Superior temporal gyrus (tissue), 1 donor: ENCODE measurements at regions not wholly inside any gene's neighbourhood (a gene's known extent, or its start where the extent isn't known, plus 50 kb on each side); places are given as distances from the start of the nearest gene placed in this dataset.
"Not testable (repeated sequence)": the region's sequence is repeated elsewhere in the genome, so short reads cannot be mapped to it uniquely, and the experiment has no call there.

Experiments
- DNase-seq: peaks from one replicate; pipeline ENCODE4 v3.0.0-alpha.2; 2016; ENCODE audit errors: extremely low spot score

DNA sequence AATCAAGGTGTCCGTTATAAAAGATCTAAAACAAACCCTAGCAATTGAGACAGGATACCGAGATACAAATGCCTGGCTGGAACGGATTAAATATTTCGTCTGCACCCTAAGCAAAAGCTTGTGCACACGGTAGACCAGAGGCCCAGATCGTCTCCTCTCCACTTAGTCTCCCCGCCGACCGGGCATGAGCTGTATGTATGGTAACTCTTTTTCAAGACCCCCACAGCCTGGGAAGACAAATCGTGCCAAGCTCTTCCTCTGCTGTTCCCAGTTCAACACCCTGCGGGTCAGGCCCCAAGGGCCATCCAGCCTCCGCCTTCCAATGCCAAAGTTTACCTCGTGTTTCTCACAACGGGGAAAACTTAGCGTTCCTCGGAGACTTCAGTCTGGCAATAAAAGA lies 285.7 kb upstream of the GALNT17 start:
- no peak for DNase-seq

DNA sequence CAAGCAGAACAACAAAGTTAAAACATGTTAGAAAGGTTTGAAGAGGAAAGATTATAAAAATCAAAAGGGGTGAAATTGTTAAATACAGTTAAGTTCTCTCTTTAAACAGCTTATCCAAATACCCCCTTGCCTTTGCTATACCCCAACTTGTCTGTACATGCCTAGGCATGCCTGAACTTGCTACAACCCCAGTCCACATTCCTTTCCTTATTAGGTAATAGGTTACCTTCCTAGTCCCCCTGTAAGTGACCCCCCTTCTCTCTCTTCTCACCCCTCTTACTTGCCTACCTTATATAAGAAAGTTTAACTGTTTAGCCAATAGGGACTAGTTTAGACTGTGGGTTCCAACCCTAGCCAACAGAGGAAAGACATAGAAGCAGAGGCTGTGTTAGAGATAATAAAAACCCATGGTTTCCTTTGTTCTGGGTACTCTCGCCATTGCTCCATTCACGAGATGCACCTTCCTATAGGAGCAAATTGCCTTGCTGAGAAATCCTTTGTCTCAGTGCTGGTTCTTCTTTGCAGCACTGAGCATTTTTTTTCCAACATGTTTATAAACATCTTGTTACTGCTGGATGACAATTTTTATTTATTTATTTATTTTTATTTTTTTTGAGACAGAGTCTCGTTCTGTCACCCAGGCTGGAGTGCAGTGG lies 282.2 kb upstream of the GALNT17 start:
- DNase-seq, result no peak

DNA sequence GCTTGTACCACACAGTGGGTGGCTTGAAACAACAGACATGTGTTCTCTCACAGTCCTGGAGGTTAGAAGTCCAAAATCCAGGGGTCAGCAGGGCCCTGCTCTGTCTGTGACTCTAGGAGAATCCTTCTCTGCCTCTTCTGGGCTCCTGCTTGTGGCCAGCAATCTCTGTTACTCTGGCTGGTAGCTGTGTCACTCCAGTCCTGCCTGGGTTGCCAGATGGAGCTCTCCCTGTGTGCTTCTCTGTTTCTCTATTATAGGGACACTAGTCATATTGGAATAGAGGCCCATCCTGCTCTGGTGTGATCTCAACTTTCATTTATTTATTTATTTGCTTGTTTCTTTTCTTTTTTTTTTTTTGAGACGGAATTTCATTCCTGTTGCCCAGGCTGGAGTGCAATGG lies 276.6 kb upstream of the GALNT17 start:
- DNase-seq, result no peak

DNA sequence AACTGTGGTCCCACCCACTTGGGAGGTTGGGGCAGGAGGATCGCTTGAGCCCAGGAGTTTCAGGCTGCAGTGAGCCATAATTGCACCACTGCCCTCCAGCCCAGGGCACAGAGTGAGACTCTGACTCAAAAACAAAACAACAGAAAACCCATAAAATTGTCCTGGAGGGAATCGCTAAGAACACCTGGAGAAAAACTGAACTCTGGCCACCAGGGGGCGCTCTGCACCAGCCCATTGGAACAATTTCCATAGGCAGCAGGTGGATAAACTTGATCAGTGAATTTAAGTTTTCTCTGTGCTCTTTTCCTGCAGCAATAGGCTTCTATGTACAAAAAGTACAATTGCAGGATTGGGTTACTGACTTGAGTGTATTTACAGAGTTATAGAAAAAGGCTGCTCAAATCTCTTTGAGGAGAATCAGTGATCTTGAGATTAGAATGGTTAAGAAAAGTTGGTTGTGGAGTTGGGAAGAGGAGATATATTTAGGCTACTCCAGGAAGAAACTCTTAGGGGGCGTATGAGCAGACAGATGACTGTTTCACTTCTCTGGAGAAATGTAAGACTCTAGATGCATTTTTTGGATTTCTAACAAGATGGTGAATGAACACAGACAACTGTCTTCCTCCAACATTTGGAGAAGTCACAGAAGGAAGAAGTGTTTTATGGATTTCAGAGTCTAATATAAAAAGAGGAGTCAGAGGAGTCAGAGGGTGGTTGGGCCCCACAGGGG lies 274.9 kb upstream of the GALNT17 start:
- DNase-seq, result peak; percentile 90

DNA sequence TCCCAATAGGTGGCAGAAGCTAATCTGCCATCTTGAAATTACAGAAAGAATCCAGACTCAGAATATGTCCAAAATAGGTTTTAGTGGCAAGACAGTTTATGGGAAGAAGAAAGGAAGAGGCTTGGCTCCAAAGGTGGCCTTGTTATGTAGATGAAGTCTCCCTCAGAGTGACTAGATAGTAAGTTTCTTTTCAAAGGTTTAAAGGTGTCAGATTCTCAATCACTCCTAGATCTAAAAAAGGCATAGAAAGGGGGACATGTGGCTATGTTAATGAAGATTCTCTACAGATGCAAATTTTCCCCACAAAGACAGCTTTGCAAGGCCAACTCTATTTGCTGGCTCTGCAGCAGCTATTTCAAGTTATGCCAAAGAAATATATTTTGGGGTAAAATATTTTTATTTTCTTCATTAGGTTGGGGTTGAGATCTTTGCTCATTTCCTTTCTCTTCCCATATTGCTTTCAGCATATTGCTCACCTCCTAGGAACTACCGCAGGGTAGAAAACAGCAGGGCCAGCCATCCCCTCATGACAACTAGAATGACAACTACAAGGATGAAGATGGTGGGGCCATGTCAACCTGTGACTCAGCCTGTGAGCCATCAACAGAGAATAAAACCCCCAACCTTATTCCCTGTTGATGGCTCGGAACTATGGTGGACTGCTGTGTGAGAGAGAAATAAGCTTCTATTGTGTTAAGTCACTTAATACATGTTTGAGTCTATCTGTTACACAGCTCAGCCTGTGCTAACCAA lies 274.0 kb upstream of the GALNT17 start:
- DNase-seq, result no peak

DNA sequence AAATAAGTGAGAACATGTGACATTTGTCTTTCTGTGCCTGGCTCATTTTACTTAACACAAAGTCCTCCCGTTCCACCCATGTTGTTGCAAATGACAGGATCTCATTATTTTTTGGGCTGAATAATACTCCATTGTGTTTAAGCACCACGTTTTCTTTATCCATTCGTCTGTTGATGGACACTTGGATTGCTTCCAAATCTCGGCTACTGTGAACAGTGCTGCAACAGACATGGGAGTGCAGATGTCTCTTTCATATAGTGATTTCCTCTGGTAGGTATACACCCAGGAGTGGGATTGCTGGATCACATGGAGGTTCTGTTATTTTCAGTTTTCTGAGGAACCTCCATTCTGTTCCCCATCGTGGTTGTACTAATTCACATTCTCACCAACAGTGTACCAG lies 264.4 kb upstream of the GALNT17 start:
- DNase-seq, result no peak

DNA sequence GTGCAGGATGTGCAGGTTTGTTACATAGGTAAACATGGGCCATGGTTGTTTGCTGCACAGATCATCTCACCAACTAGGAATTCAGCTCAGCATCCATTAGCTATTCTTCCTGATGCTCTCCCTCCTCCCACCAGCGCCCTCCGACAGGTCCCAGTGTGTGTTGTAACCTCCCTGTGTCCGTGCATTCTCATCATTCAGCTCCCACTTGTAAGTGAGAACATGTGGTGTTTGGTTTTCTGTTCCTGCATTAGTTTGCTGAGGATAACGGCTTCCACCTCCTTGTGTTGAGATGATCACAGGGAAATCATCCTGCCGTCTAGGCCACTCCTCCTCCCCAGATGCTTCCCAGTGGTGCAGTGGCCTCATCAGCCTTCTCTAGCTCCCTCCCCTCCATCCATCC lies 261.6 kb upstream of the GALNT17 start:
- no peak for DNase-seq

DNA sequence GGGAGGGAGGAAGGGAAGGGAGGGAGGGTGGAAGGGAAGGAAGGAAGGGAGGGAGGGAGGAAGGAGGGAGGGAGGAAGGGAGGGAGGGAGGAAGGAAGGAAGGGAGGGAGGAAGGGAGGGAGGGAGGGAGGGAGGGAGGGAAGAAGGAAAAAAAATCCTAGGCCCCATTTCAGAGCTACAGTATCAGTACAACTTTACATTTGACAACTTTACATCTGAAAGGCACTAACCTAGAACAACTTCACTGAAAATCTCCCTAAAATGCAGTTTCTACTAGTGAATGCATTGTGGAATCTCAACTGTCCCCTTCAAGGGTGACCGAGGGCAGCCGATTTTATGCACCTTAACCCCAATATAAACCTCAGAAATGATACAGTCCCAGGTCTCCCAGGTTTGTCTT lies 259.8 kb upstream of the GALNT17 start:
- no peak for DNase-seq

DNA sequence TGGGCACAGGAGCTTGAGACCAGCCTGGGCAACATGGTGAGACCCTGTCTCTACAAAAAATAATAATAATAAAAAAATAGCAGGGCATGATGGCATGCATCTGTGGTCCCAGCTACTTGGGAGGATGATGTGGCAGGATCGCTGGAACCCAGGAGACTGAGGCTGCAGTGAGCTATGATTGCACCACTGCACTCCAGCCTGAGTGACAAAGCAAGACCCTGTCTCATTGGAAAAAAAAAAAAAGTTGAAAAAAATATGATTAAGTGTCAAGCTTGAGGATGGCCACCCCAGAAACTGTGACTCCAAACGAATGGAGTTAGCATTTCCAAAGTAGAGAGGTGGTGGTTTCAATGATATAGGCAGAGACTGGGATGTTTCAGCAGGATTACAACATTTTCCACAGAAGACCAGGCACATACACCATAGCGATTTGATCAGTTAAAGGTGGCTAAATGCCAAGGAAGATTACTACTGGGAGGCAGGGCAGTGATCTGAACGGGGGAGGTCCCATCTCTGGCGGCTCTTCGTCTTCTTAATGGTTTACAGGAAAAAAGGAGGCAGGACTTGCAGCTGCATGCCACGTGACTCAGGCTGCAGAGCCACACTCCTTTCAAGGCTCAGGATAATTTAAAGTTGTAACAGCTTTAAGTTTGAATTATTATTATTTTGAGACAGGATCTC lies 250.6 kb upstream of the GALNT17 start:
- no peak for DNase-seq

DNA sequence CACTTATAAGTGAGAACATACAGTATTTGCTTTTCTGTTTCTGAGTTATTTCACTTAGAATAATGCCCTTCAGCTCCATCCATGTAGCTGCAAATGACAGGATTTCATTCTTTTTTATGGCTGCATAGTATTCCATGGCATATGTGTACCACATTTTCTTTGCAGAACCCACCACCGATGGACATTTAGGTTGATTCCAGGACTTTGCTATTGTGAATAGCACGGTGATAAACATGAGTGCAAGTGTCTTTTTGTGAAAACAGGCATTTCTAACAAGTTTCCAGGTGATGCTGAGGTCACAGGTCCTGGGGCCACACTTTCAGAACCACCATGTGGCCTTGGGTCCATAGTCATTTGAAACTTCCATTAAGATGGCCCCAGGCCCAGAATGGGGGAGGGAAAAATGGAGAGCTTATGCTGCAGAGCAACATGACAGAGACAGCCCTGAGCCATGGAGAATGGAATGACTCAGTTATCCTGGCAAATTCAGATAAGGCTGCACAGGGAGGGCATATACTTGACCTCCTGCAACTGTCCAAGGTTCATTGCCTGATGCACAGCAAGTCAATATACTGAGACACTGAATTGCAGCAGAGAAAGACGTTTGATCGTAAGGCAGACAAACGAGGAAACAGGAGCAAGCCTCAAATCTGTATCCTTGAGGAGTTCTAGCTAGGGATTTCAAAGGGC lies 248.0 kb upstream of the GALNT17 start:
- DNase-seq, result no peak

DNA sequence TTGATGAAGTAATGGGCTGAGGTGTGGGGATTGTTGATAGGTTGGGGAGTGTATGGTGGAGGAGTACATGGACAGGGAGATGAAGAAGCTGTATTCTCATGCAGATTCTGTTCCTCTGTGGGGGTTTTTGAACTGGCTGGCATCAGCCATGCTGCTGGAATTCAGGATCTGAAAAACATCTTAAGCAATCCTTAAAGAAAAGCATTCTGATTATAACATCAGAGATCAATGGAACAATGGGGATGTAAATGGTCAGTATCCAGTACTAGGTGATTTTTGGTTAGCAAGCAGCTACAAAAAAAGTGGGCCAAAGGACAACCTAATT lies 247.5 kb upstream of the GALNT17 start:
- no peak for DNase-seq

DNA sequence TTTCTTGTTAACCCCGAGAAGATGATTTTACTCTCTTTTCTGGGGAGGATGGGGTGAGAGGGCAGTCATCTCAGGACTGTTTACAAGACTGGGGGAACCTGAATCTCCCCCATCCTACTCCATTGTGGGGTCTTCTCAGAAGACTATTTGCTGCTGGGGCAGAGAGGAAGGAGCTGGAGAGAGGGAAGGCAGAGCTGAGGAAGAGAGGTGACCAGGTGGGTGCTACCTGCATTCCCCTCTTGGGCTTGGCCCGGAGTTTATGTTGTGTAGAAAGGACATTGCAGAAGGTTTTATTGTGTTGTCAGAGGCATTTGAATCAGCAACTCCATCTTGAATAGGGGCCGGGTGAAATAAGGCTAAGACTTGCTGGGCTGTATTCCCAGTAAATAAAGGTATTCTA lies 247.1 kb upstream of the GALNT17 start:
- no peak for DNase-seq

DNA sequence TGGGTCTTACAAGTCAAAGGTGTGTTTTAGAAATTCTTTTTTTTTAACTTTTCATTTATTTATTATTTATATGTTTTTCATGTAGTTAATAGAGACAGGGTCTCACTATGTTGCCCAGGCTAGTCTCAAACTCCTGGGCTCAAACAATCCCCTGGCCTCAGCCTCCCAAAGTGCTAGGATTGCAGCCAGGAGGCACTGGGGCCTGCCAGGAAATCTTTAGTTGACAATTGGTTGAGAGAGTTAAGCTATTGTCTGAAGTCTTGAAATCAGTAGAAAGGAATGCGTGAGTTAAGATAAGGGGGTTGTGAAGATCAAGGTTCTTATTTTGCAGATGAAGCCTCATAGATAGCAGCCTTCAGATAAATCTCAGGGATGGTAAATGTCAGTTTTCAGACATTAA lies 245.4 kb upstream of the GALNT17 start:
- no peak for DNase-seq

DNA sequence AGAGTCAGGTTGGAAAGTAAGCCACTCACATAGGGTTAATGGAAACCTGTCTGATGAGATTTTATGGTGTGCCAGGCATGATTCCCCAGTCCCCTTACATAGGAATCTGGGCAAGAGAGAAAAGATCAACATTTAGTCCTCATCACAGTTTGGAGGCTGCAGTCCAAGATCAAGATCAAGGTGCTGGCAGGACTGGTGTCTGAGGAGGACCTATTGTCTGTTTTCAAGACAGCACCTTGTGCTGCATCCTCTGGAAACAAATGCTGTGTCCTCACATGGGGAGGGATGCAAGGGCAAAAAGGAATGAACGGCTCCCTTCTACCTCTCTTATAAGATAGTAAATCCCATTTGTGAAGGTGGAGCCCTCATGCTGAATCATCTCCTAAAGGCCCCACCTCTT lies 244.8 kb upstream of the GALNT17 start:
- no peak for DNase-seq

DNA sequence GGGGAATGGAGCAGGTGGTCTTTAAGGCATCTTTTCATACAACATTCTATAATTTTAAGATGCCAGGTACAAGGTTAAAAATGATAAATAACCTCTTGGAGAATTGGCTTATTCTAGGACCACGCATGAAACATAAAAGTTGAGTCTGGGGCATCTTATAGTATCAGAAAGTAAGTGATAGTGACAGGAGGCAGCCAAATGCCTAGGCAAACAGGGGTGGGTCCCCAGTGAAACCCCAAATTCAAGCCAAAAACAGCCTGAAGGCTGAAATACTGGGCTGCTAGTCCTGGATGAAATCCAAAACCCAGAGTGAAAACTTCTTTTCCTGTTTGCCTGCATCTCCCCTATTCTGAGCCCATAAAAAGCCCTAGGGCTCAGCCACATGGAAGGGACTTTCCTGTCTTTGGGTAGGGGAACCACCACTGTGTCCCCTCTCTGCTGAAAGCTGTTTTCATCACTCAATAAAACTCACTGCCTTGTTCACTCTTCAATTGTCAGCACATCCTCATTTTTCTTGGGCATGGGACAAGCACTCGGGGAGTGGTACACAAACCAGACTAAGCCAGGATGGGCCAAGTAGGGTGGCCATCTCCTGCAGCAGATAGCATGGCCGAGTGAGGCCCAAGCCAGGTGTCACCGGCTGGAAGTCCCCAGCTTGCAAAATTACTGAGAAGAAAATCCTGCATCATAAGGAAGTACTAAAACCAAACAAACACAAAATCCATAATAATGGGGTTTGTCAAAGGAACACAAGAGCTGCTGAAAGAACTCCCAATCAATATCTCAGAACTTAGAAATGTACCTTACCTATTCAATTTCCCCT lies 241.6 kb upstream of the GALNT17 start:
- DNase-seq, result no peak

DNA sequence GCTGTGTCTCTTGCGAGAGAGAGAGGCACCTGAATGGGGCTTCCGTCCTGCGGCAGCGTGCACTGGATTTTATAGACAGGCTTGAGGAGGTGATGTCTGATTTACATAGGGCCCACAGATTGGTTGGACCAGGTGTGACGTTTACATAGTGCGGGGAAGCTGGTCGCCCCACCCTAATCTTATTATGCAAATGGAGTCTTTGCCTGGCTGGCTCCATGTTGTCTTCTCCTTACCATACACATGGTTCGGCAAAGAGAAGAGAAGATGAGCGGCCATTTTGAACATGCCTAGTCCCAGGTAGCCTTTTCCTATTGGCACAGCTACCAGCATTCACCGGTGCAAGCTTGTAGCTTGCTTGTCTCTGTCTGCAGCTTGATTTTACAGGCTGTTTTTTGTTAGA lies 238.5 kb upstream of the GALNT17 start:
- no peak for DNase-seq

DNA sequence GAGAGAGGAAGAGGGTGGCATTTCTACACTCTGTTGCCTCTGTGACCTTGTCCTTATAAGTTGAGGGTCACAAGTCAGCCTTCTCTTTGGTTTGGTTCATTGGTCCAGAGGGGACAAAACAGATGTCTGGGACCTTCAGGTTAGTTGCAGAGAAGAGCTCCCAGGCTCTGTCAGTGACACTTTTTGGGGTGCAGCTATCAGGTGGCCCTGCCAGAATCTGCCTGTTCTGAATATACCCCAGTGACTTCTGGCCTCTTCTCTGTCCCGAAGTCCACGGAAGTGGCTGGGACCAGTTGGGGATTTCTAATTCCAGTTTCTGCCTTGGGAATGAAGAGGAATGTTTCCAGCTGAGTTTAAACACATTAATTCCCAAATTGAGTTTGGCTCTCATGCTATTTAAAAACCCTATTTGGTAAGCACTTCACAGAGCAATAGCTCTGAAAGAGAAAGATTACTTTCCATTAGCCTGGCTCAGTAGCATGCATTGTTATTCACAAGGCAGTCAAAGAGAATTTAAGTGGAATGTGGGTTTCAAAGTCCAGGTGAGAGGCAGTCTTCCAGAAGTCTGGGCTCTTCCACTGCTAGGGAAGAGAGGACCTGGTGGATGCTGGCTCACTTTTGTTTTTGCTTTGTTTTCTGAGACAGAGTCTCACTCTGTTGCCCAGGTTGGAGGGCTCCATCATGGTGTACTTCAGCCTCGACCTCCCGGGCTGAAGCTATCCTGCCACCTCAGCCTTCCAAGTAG lies 237.8 kb upstream of the GALNT17 start:
- no peak for DNase-seq

DNA sequence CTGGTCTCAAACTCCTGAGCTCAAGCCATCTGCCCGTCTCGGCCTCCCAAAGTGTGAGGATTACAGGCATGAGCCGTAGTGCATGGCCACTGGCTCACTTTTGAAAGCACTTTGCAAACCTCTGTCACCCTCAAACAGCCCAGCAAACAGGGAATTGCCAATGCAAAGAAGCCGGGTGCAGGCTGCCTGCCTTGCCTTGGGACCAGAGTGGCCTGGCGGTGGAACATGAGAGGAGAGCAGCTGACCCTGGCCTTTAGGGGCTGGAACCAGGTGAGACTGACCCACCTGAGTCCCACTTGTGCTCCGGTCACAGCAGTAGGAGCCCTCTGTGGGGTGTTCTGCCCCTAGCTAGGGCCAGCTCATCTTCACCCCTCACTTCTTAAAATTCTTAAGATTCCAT lies 237.1 kb upstream of the GALNT17 start:
- no peak for DNase-seq

DNA sequence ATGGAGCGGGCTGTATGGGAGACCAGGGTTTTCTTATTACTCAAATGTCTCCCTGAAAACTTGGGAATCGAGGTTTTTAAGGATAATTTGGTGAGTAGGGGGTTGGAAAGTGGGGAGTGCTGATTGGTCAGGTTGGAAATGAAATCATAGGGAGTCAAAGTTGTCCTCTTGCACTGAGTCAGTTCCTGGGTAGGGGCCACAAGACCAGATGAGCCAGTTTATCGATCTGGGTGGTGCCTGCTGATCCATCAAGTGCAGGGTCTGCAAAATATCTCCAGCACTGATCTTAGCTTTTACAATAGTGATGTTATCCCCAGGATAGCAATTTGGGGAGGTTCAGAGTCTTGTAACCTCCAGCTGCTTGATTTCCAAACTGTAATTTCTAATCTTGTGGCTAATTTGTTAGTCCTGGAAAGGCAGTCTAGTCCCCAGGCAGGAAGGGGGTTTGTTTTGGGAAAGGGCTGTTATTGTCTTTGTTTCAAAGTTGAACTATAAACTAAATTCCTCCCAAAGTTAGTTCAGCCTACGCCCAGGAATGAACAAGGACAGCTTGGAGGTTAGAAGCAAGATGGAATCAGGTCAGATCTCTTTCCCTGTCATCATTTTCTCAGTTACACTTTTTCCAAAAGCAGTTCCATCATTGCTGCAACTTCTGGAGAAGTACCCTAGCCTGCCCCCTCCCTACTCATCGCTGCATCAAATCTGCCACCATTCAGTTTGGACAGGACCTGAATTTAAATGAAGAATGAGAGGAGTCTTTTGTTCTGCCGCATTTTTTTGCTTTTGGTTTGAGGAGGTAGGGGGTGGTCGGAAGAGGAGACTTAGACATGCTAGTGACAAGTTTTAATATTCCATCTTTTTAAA lies 236.4 kb upstream of the GALNT17 start:
- not testable (repeated sequence) for DNase-seq
